MCF 10A (cell line): ENCODE measurements at regions not wholly inside any gene's neighbourhood (a gene's known extent, or its start where the extent isn't known, plus 50 kb on each side); places are given as distances from the start of the nearest gene placed in this dataset.

ENCODE experiments used
- BruUV-seq: library from RNA; stranded (reverse); fragments of 400-500 nt; replicated peaks from 2 replicates; lab custom pipeline; 2021; lab: Mats Ljungman, UMichigan
- CTCF ChIA-PET: fragments of 300-600 bp; sonication (Branson Sonifier 250); formaldehyde crosslinking; extraction: SDS; loops from one replicate; lab custom pipeline; 2021; ENCODE audit warnings: antibody characterized with exemption, inconsistent platforms; lab: Yijun Ruan, JAX
- POLR2A ChIA-PET: fragments of 300-600, 350-650 bp; sonication (Branson Sonifier 250); formaldehyde crosslinking; extraction: SDS; loops from one replicate; lab custom pipeline; 2020; ENCODE audit warnings: antibody characterized with exemption, inconsistent platforms; lab: Yijun Ruan, JAX
- DNase-seq: peaks from one replicate; pipeline ENCODE4 v3.0.0-alpha.2; 2018; ENCODE audit not compliant: unreplicated experiment
- H3K27ac Mint-ChIP-seq: one replicate; pipeline ENCODE4 v1.8.0; 2022; ENCODE audit warnings: mild to moderate bottlenecking, low read depth, mixed read lengths; ENCODE audit not compliant: unreplicated experiment
- H3K27me3 Mint-ChIP-seq: one replicate; pipeline ENCODE4 v1.8.0; 2022; ENCODE audit warnings: mixed read lengths; ENCODE audit not compliant: insufficient read depth, unreplicated experiment
- H3K36me3 Mint-ChIP-seq: one replicate; pipeline ENCODE4 v1.8.0; 2022; ENCODE audit warnings: mild to moderate bottlenecking, moderate library complexity, mixed read lengths; ENCODE audit not compliant: insufficient read depth, unreplicated experiment
- H3K4me1 Mint-ChIP-seq: one replicate; pipeline ENCODE4 v1.8.0; 2022; ENCODE audit warnings: mixed read lengths; ENCODE audit not compliant: insufficient read depth, unreplicated experiment
- H3K4me3 Mint-ChIP-seq: one replicate; pipeline ENCODE4 v1.8.0; 2022; ENCODE audit warnings: mild to moderate bottlenecking, moderate library complexity, mixed read lengths; ENCODE audit not compliant: unreplicated experiment
- H3K9me3 Mint-ChIP-seq: one replicate; pipeline ENCODE4 v1.8.0; 2022; ENCODE audit warnings: mixed read lengths; ENCODE audit not compliant: unreplicated experiment
- intact Hi-C: fragments of 100-400 bp; cut with micrococcal nuclease; formaldehyde crosslinking; loops from 2 replicates; pipeline ENCODE4 v1.14.1; 2022
- TF ChIP-seq, protein P1 (sequence below): fragments of 200-600 bp; IDR thresholded peaks from one replicate; pipeline ENCODE4 v1.8.0; 2022; ENCODE audit warnings: antibody characterized with exemption, mild to moderate bottlenecking; ENCODE audit not compliant: unreplicated experiment

- TF ChIP-seq, protein P1, sequence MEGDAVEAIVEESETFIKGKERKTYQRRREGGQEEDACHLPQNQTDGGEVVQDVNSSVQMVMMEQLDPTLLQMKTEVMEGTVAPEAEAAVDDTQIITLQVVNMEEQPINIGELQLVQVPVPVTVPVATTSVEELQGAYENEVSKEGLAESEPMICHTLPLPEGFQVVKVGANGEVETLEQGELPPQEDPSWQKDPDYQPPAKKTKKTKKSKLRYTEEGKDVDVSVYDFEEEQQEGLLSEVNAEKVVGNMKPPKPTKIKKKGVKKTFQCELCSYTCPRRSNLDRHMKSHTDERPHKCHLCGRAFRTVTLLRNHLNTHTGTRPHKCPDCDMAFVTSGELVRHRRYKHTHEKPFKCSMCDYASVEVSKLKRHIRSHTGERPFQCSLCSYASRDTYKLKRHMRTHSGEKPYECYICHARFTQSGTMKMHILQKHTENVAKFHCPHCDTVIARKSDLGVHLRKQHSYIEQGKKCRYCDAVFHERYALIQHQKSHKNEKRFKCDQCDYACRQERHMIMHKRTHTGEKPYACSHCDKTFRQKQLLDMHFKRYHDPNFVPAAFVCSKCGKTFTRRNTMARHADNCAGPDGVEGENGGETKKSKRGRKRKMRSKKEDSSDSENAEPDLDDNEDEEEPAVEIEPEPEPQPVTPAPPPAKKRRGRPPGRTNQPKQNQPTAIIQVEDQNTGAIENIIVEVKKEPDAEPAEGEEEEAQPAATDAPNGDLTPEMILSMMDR: no peak
- Mint-ChIP-seq H3K27ac (no peak overlapping the region), H3K27me3 (no peaks in the 10 kb centered on the region), H3K36me3 (no peaks in the 10 kb centered on the region), H3K9me3 (no peaks in the 10 kb centered on the region), H3K4me3 (no peak overlapping the region), H3K4me1 (no peaks in the 10 kb centered on the region)
- POLR2A ChIA-PET: no interaction called here
- DNase-seq: no peak
- CTCF ChIA-PET: no interaction called here
- no TSS peak for BruUV-seq
- intact Hi-C loops: no loop called here
Observed at GRCh38 chr18:79612291-79613108, 67.1 kb upstream of the CTDP1 start.

DNA sequence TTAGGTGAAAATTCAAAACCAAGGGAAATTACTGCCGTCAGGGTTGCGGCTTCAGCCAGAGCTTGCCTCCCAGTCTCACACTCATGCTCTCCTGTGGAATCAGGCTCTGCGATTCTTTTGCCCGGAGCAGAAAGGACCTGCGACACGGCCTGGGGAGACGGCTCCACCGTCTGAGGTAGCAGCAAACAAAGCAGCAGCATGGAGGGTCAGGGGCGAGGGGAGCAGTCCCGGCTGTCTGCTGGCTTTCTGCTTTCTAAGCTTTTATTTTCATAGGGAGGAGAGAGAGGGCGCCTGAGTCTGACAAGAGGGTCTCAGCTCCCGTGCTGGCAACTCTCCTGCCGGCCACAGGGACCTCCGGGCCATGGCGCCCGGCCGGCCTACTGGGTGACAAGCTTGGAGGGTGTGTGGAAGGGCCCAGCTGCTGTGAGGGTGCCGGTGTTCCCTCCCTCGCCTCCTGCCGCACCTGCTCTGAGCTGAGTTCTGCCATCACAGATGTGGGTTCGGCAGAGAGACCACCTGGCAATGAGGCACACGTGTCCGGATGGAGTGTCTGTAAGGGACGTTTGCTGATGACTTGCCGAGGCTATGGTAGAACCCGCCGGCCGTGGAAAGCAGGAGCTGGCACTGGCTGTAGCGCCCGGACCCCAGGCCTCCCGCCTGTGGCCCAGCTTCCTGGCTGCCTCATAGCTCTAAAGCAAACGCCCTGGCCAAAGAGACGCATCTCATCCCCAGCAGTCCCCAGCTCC lies 66.2 kb upstream of the CTDP1 start:
- no peak overlapping the region for H3K27ac Mint-ChIP-seq
- H3K27me3 Mint-ChIP-seq: no peaks in the 10 kb centered on the region
- ChIA-PET POLR2A (no interaction called here), CTCF (interaction anchor here (0.6 to 1.1 kb wide), 2 partner anchors 217 to 254 kb away, joined by 3 read pairs; no protein-coding TSS in a partner anchor)
- DNase-seq: no peak
- no TSS peak for BruUV-seq
- intact Hi-C loops: no loop called here
- H3K4me3 Mint-ChIP-seq: no peak overlapping the region
- no peaks in the 10 kb centered on the region for H3K4me1 Mint-ChIP-seq
- no peaks in the 10 kb centered on the region for H3K9me3 Mint-ChIP-seq
- TF ChIP-seq, protein P1: no peak
- no peaks in the 10 kb centered on the region for H3K36me3 Mint-ChIP-seq

DNA sequence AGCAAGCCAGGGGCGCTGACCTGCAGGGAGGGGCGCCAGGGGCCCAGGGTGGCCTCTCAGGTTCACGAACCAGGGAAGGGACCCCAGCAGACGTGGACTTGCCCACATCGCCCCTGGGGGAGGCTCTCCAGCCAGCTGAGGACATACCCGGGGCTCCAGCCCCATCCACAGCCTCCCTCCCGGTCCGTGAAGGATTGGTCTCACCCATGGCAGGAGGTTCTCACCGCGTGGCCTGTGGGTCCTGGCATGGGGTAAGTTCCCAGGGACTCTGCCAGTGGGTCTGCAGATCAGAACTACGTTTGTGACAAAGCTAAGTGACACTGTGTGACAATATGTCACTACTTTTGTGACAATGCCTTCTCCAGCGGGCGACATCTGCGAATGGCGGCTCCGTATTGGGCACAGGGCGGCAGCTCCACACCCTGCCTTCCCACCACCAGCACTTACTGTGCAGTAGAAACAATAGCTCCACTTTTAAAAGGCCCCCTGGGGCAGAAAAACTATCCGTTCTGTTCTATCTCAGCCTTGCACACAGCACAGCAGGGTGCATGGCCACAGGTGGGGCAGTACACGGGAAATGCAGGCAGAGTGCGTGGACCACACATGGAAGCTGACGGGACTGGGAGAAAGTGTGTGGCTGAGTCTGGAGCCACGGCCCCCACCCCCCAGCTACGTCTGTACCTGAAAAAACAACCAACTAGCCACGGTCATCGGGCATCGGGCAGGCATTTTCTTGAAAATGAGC lies 65.2 kb upstream of the CTDP1 start:
- POLR2A ChIA-PET: no interaction called here

More for the DNA sequence above, 65.2 kb upstream of the CTDP1 start:
- Mint-ChIP-seq H3K27me3 (no peaks in the 10 kb centered on the region), H3K4me1 (no peaks in the 10 kb centered on the region), H3K36me3 (no peaks in the 10 kb centered on the region), H3K9me3 (no peaks in the 10 kb centered on the region), H3K4me3 (no peak overlapping the region), H3K27ac (no peak overlapping the region)
- intact Hi-C loops: no loop called here
- CTCF ChIA-PET: interaction anchor here (1.1 kb wide), 1 partner anchor 255 kb away, joined by 3 read pairs; no protein-coding TSS in a partner anchor
- no TSS peak for BruUV-seq
- DNase-seq: no peak
- TF ChIP-seq, protein P1: no peak
